ENCODE measurements at regions not wholly inside any gene's neighbourhood (a gene's known extent, or its start where the extent isn't known, plus 50 kb on each side); places are given as distances from the start of the nearest gene placed in this dataset.

DNA sequence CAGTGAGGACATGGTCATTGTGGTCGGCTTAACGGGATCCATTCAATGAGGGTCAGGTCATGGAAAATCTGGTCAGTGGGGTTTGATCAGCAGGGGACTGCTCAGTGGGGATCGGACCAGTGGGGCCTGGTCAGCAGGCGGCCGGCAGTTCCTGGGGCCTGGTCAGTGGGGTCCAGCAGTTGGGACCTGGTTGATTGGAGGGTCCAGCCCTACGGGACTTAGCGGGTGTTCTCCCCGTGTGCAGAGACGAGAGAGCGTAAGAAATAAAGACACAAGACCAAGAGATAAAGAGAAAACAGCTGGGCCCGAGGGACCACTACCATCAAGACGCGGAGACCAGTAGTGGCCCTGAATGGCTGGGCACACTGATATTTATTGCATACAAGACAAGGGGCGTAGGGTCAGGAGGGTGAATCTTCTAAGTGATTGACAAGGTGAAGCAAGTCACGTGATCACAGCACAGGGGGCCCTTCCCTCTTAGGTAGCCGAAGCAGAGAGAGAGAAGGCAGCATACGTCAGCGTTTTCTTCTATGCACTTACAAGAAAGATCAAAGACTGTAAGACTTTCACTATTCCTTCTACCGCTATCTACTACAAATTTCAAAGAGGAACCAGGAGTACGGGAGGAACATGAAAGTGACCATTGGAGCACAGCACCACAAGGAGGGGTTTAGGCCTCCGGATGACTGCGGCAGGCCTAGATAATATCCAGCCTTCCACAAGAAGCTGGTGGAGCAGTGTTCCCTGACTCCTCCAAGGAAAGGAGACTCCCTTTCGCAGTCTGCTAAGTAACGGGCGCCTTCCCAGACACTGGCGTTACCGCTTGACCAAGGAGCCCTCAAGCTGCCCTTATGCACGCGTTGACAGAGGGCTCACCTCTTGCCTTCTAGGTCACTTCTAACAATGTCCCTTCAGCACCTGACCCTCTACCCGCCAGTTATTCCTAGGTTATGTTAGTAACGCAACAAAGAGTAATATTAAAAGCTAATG lies 62.1 kb upstream of the TPM4 start:
- no peaks in the 10 kb centered on the region for H3K4me1 ChIP-seq (ENCODE audit: insufficient read depth, low read length)
- no peaks in the 10 kb centered on the region for H3K36me3 ChIP-seq (replicated peaks in 1 of 2; ENCODE audit: control insufficient read depth in 1 of 2, insufficient read depth in 2 of 2, low read length in 2 of 2)
- ChIA-PET POLR2A (no interaction called here), CTCF (ENCODE audit: low intra/inter-chr PET ratio, low total read pairs) (no interaction called here)
- no peak for ATAC-seq
- H3K4me2 ChIP-seq (ENCODE audit: low read depth, low read length): no peak overlapping the region
- H4K20me1 ChIP-seq (ENCODE audit: insufficient read depth, low read length): no peaks in the 10 kb centered on the region
- in situ Hi-C loops (cut with HindIII; ENCODE audit: extremely low pct_ligation_motif_present, low pct_unique_long_range_greater_than_20kb) (no loop called here), intact Hi-C loops (cut with micrococcal nuclease; ENCODE audit: unreplicated experiment) (no loop called here)
- no peaks in the 10 kb centered on the region for H3K9me3 ChIP-seq (ENCODE audit: low read length)
- no peak for TF ChIP-seq RFX1 (IDR thresholded peaks at IDR 0.05)
- no peak for TF ChIP-seq EP300 (IDR thresholded peaks at IDR 0.05; ENCODE audit: low read depth in 2 of 2, low read length in 2 of 2)
- TF ChIP-seq EP300 (CRISPR knock-in tag; IDR thresholded peaks at IDR 0.05; ENCODE audit: borderline replicate concordance): no peak
- no peak for TF ChIP-seq CHCHD3 (CRISPR knock-in tag; IDR thresholded peaks at IDR 0.05)
- TF ChIP-seq USF2 (IDR thresholded peaks at IDR 0.05; ENCODE audit: low read depth, low read length): peak; percentile 24; the same call in 1 of the 2 replicates
- TF ChIP-seq USF2 (CRISPR knock-in tag; IDR thresholded peaks at IDR 0.05; ENCODE audit: borderline replicate concordance): no peak
- TF ChIP-seq CENPT (CRISPR knock-in tag; IDR thresholded peaks at IDR 0.05; ENCODE audit: low read depth): no peak
- no peak for TF ChIP-seq NFIC (IDR thresholded peaks at IDR 0.05; ENCODE audit: low read length)
- no peak for TF ChIP-seq GATAD2A (CRISPR knock-in tag; IDR thresholded peaks at IDR 0.05)
- peak; percentile 79 for TF ChIP-seq RAD51 (IDR thresholded peaks at IDR 0.05; ENCODE audit: borderline replicate concordance)
- TF ChIP-seq PAF1 (CRISPR knock-in tag; IDR thresholded peaks at IDR 0.05): no peak
- TF ChIP-seq, protein P1, sequence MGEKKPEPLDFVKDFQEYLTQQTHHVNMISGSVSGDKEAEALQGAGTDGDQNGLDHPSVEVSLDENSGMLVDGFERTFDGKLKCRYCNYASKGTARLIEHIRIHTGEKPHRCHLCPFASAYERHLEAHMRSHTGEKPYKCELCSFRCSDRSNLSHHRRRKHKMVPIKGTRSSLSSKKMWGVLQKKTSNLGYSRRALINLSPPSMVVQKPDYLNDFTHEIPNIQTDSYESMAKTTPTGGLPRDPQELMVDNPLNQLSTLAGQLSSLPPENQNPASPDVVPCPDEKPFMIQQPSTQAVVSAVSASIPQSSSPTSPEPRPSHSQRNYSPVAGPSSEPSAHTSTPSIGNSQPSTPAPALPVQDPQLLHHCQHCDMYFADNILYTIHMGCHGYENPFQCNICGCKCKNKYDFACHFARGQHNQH (CRISPR knock-in tag; IDR thresholded peaks at IDR 0.05): no peak
- H2AFZ ChIP-seq (ENCODE audit: low read length): no peak overlapping the region
- no peak overlapping the region for H3K4me3 ChIP-seq (replicated peaks in 1 of 3; ENCODE audit: insufficient read depth in 1 of 3, low read depth in 2 of 3, low read length in 3 of 3)
- WGBS (ENCODE audit: low lambda C conversion rate): 74% methylated on average over 24 of the region's 31 CpGs
- no peak for FAIRE-seq
- H3K27me3 ChIP-seq (ENCODE audit: control insufficient read depth in 1 of 2, insufficient read depth in 2 of 2, low read length in 2 of 2): no peaks in the 10 kb centered on the region
- H3K79me2 ChIP-seq (ENCODE audit: insufficient read depth, low read length): no peaks in the 10 kb centered on the region
- no peak overlapping the region for H3K27ac ChIP-seq (ENCODE audit: extremely low read length, insufficient read depth, low read length)
- no TSS peak for BruUV-seq (replicated peaks)
- no peak overlapping the region for H3K9ac ChIP-seq (ENCODE audit: insufficient read depth, low read depth, low read length)
- no peak for DNase-seq (ENCODE audit: low spot score)

Data from HepG2 (cell line).